ENCODE measurements at regions not wholly inside any gene's neighbourhood (a gene's known extent, or its start where the extent isn't known, plus 50 kb on each side); places are given as distances from the start of the nearest gene placed in this dataset.

- intact Hi-C loops (cut with micrococcal nuclease), result no loop called here
- no peak overlapping the region for H4K8ac ChIP-seq (ENCODE audit: low read depth in 2 of 2, low read length in 2 of 2)
- no peak overlapping the region for H3K9ac ChIP-seq (ENCODE audit: low read depth, low read length)
- H3K56ac ChIP-seq (ENCODE audit: extremely low read depth, insufficient read depth, low read length), result no peak overlapping the region
- H3K36me3 ChIP-seq (ENCODE audit: control insufficient read depth, insufficient read depth, low read length), result no peaks in the 10 kb centered on the region
- no peak overlapping the region for H2BK120ac ChIP-seq (ENCODE audit: low read depth, low read length)
- no peaks in the 10 kb centered on the region for H3K9me1 ChIP-seq (ENCODE audit: insufficient read depth, low read length)
- POLR2A ChIA-PET (ENCODE audit: unreplicated experiment), result no interaction called here
- no peaks in the 10 kb centered on the region for H3K27me3 ChIP-seq (ENCODE audit: control insufficient read depth, insufficient read depth, low read length)
- no peak overlapping the region for H3K14ac ChIP-seq (replicated peaks; ENCODE audit: low read depth, low read length)
- no peak overlapping the region for H3K4ac ChIP-seq (ENCODE audit: low read depth, low read length)
- dilution Hi-C loops (cut with HindIII; ENCODE audit: low sequenced_read_pairs, unreplicated experiment), result no loop called here
- peaks cover 61% of the 10 kb centered on the region for H3K9me3 ChIP-seq (ENCODE audit: control insufficient read depth, insufficient read depth, low read length)
- no peak overlapping the region for H3K23ac ChIP-seq (ENCODE audit: low read depth, low read length)
- no peaks in the 10 kb centered on the region for H4K20me1 ChIP-seq (ENCODE audit: insufficient read depth, low read length)
- H3K4me3 ChIP-seq (ENCODE audit: insufficient read depth, low read depth, low read length), result no peak overlapping the region
- H3K27ac ChIP-seq (ENCODE audit: insufficient read depth, low read length), result no peak overlapping the region
- H4K91ac ChIP-seq (ENCODE audit: insufficient read depth, low read depth, low read length), result no peak overlapping the region
- CTCF ChIA-PET, result no interaction called here
- TF ChIP-seq CHD1 (IDR thresholded peaks at IDR 0.05; ENCODE audit: low read depth, low read length), result no peak
- TF ChIP-seq FOS (IDR thresholded peaks at IDR 0.05; ENCODE audit: low read depth, low read length), result no peak
- TF ChIP-seq ELK1 (IDR thresholded peaks at IDR 0.05; ENCODE audit: borderline replicate concordance, low read depth, low read length), result no peak
- TF ChIP-seq RFX5 (IDR thresholded peaks at IDR 0.05; ENCODE audit: low read depth, low read length), result no peak
- TF ChIP-seq BHLHE40 (IDR thresholded peaks at IDR 0.05; ENCODE audit: low read depth, low read length), result no peak
- no peak overlapping the region for H2AK5ac ChIP-seq (ENCODE audit: low read depth, low read length)
- H2BK20ac ChIP-seq (ENCODE audit: low read depth, low read length), result no peak overlapping the region
- no peaks in the 10 kb centered on the region for H3K79me1 ChIP-seq (ENCODE audit: low read depth in 1 of 2, low read length in 2 of 2)
- no peak for ATAC-seq (ENCODE audit: low read depth)
- no peak overlapping the region for H2AFZ ChIP-seq (replicated peaks; ENCODE audit: low read length, poor library complexity)
- 60% methylated on average over 5 of the region's 17 CpGs; no CpG with 5 or more reads in 1 of the 2 experiments for WGBS, 2 experiments (ENCODE audit: extremely low coverage in 2 of 2, insufficient read length in 1 of 2)
- H2BK5ac ChIP-seq (ENCODE audit: low read depth, low read length, poor library complexity, severe bottlenecking), result no peak overlapping the region
- in situ Hi-C loops (cut with MboI; ENCODE audit: low sequenced_read_pairs), result no loop called here
- no peak overlapping the region for H3K4me2 ChIP-seq (ENCODE audit: low read depth, low read length)
- H3K4me1 ChIP-seq (ENCODE audit: control insufficient read depth, insufficient read depth, low read length), result no peaks in the 10 kb centered on the region
- no peak overlapping the region for H4K5ac ChIP-seq (ENCODE audit: low read depth, low read length)
- DNase-seq, result no peak
- no peak overlapping the region for H3K18ac ChIP-seq (ENCODE audit: low read depth, low read length)
- H2BK15ac ChIP-seq (ENCODE audit: low read depth, low read length), result no peak overlapping the region
- H2AK9ac ChIP-seq (replicated peaks; ENCODE audit: low read depth, low read length, poor library complexity), result no peak overlapping the region
- BruUV-seq (replicated peaks), result no TSS peak
Observed at GRCh38 chr22:49373801-49374226, 453.9 kb downstream of the BRD1 start.

All from IMR-90 (cell line).